IMR-90 (cell line): ENCODE measurements at regions not wholly inside any gene's neighbourhood (a gene's known extent, or its start where the extent isn't known, plus 50 kb on each side); places are given as distances from the start of the nearest gene placed in this dataset.

ENCODE experiments used
- ATAC-seq: fragments of 200-7000 bp; cut with Tn5 transposase; 2 replicates; pipeline ENCODE4 v1.9.1; 2020; ENCODE audit warnings: low read depth, mild to moderate bottlenecking, moderate library complexity
- BruUV-seq: library from RNA; stranded (reverse); fragments of 400-500 nt; replicated peaks from 2 replicates; lab custom pipeline; 2021; lab: Mats Ljungman, UMichigan
- CTCF ChIA-PET: fragments of 300-600 bp; formaldehyde crosslinking; extraction: SDS; loops from one replicate; lab custom pipeline; 2021; ENCODE audit warnings: antibody characterized with exemption; lab: Yijun Ruan, JAX
- POLR2A ChIA-PET: fragments of 300-600 bp; sonication (Branson Sonifier 250); formaldehyde crosslinking; loops from one replicate; lab custom pipeline; 2022; ENCODE audit warnings: antibody characterized with exemption; ENCODE audit not compliant: unreplicated experiment; lab: Charles Lee
- DNase-seq: peaks from one replicate; pipeline ENCODE4 v3.0.0; 2013
- H2AFZ ChIP-seq: replicated peaks from 2 replicates; pipeline ENCODE3; 2013; ENCODE audit warnings: low read length, mild to moderate bottlenecking; ENCODE audit not compliant: poor library complexity
- H2AK5ac ChIP-seq: 2 replicates; pipeline ENCODE4 v1.6.1; 2013; ENCODE audit warnings: low read depth, low read length, inconsistent platforms
- H2AK9ac ChIP-seq: replicated peaks from 2 replicates; pipeline ENCODE3; 2013; ENCODE audit warnings: mild to moderate bottlenecking, low read depth, low read length, moderate library complexity; ENCODE audit not compliant: poor library complexity
- H2BK120ac ChIP-seq: 2 replicates; pipeline ENCODE4 v1.6.1; 2013; ENCODE audit warnings: low read depth, low read length, inconsistent platforms
- H2BK15ac ChIP-seq: 3 replicates; pipeline ENCODE4 v1.6.1; 2013; ENCODE audit warnings: low read depth, low read length, inconsistent platforms
- H2BK20ac ChIP-seq: 2 replicates; pipeline ENCODE4 v1.6.1; 2013; ENCODE audit warnings: low read depth, mild to moderate bottlenecking, inconsistent platforms, low read length, moderate library complexity
- H2BK5ac ChIP-seq: 2 replicates; pipeline ENCODE4 v1.6.1; 2013; ENCODE audit warnings: mild to moderate bottlenecking, low read depth, low read length, inconsistent platforms; ENCODE audit not compliant: poor library complexity, severe bottlenecking
- H3K14ac ChIP-seq: replicated peaks from 2 replicates; pipeline ENCODE4 v1.6.1; 2013; ENCODE audit warnings: low read depth, low read length, inconsistent platforms
- H3K18ac ChIP-seq: 2 replicates; pipeline ENCODE4 v1.6.1; 2013; ENCODE audit warnings: low read depth, low read length, control low read depth
- H3K23ac ChIP-seq: 2 replicates; pipeline ENCODE4 v1.6.1; 2013; ENCODE audit warnings: low read depth, low read length, inconsistent platforms
- H3K27ac ChIP-seq: 2 replicates; pipeline ENCODE4 v1.5.1; 2013; ENCODE audit warnings: mild to moderate bottlenecking, control low read depth, low read length; ENCODE audit not compliant: insufficient read depth
- H3K27me3 ChIP-seq: 2 replicates; pipeline ENCODE4 v1.6.1; 2013; ENCODE audit warnings: low read length; ENCODE audit not compliant: control insufficient read depth, insufficient read depth
- H3K36me3 ChIP-seq: 2 replicates; pipeline ENCODE4 v1.6.1; 2013; ENCODE audit warnings: low read length, mixed read lengths; ENCODE audit not compliant: control insufficient read depth, insufficient read depth
- H3K4ac ChIP-seq: 2 replicates; pipeline ENCODE4 v1.6.1; 2013; ENCODE audit warnings: low read depth, low read length, inconsistent platforms
- H3K4me1 ChIP-seq: 2 replicates; pipeline ENCODE4 v1.6.1; 2013; ENCODE audit warnings: low read length, mixed read lengths; ENCODE audit not compliant: control insufficient read depth, insufficient read depth
- H3K4me2 ChIP-seq: 2 replicates; pipeline ENCODE4 v1.6.1; 2013; ENCODE audit warnings: low read depth, mild to moderate bottlenecking, control low read depth, low read length, moderate library complexity
- H3K4me3 ChIP-seq: 2 replicates; pipeline ENCODE4 v1.5.1; 2013; ENCODE audit warnings: low read depth, mild to moderate bottlenecking, control low read depth, low read length, moderate library complexity; ENCODE audit not compliant: insufficient read depth
- H3K56ac ChIP-seq: 2 replicates; pipeline ENCODE4 v1.6.1; 2013; ENCODE audit warnings: low read length, inconsistent platforms; ENCODE audit not compliant: insufficient read depth; ENCODE audit errors: extremely low read depth
- H3K79me1 ChIP-seq, 2 experiments: 2 replicates each; pipeline ENCODE4 v1.6.1; 2013; ENCODE audit warnings: low read length in 2 of 2, inconsistent platforms in 1 of 2, low read depth in 1 of 2
- H3K9ac ChIP-seq: 2 replicates; pipeline ENCODE4 v1.6.1; 2013; ENCODE audit warnings: low read depth, low read length, control low read depth
- H3K9me1 ChIP-seq: 2 replicates; pipeline ENCODE4 v1.6.1; 2013; ENCODE audit warnings: low read length, inconsistent platforms; ENCODE audit not compliant: insufficient read depth
- H3K9me3 ChIP-seq: 2 replicates; pipeline ENCODE4 v1.6.1; 2013; ENCODE audit warnings: low read length; ENCODE audit not compliant: control insufficient read depth, insufficient read depth
- H4K20me1 ChIP-seq: 2 replicates; pipeline ENCODE4 v1.6.1; 2013; ENCODE audit warnings: low read length, inconsistent platforms; ENCODE audit not compliant: insufficient read depth
- H4K5ac ChIP-seq: 2 replicates; pipeline ENCODE4 v1.6.1; 2013; ENCODE audit warnings: mild to moderate bottlenecking, low read depth, low read length, control low read depth
- H4K8ac ChIP-seq, 2 experiments: 2 replicates each; pipeline ENCODE4 v1.6.1; 2013; ENCODE audit warnings: low read depth in 2 of 2, low read length in 2 of 2, control low read depth in 1 of 2, inconsistent platforms in 1 of 2
- H4K91ac ChIP-seq: 2 replicates; pipeline ENCODE4 v1.6.1; 2013; ENCODE audit warnings: low read depth, low read length, inconsistent platforms; ENCODE audit not compliant: insufficient read depth
- BHLHE40 ChIP-seq: fragments of 150-350 bp; IDR thresholded peaks from 2 replicates; pipeline ENCODE4 v1.6.1; 2016; ENCODE audit warnings: mild to moderate bottlenecking, low read depth, low read length
- CEBPB ChIP-seq: IDR thresholded peaks from 2 replicates; pipeline ENCODE4 v1.6.1; 2012; ENCODE audit warnings: low read depth, low read length, improper control_type of control experiment
- CHD1 ChIP-seq: IDR thresholded peaks from 2 replicates; pipeline ENCODE4 v1.6.1; 2012; ENCODE audit warnings: low read depth, low read length, improper control_type of control experiment
- MAFK ChIP-seq: IDR thresholded peaks from 2 replicates; pipeline ENCODE4 v1.6.1; 2012; ENCODE audit warnings: low read depth, low read length, improper control_type of control experiment
- RCOR1 ChIP-seq: IDR thresholded peaks from 2 replicates; pipeline ENCODE4 v1.6.1; 2012; ENCODE audit warnings: mild to moderate bottlenecking, low read length, improper control_type of control experiment; ENCODE audit not compliant: insufficient replicate concordance
- RFX5 ChIP-seq: IDR thresholded peaks from 2 replicates; pipeline ENCODE4 v1.8.0; 2012; ENCODE audit warnings: low read depth, mild to moderate bottlenecking, low read length, moderate library complexity
- SMC3 ChIP-seq: fragments of 150-350 bp; IDR thresholded peaks from 2 replicates; pipeline ENCODE4 v1.6.1; 2016; ENCODE audit warnings: low read depth, mild to moderate bottlenecking, antibody characterized with exemption, low read length, moderate library complexity
- USF2 ChIP-seq: fragments of 150-350 bp; IDR thresholded peaks from 2 replicates; pipeline ENCODE4 v1.6.1; 2017; ENCODE audit warnings: mild to moderate bottlenecking, antibody characterized with exemption, low read length, low read depth
- WGBS, 2 experiments: methylation state at CpG; one replicate each; pipeline versions ENCODE4 v1.1.5 to v1.1.7; 2013; ENCODE audit warnings: missing lambda C conversion rate in 2 of 2; ENCODE audit not compliant: insufficient read length in 1 of 2; ENCODE audit errors: extremely low coverage in 2 of 2; 5-methylcytosine and 5-hydroxymethylcytosine counted together
- dilution Hi-C: fragments of 300-500 bp; cut with HindIII; formaldehyde crosslinking; loops from one replicate; pipeline ENCODE4 v1.14.3; 2018; ENCODE audit warnings: low sequenced_read_pairs; ENCODE audit not compliant: unreplicated experiment
- in situ Hi-C: fragments of 300-500 bp; cut with MboI; formaldehyde crosslinking; loops from 3 replicates; pipeline ENCODE4 v1.14.3; 2019; ENCODE audit warnings: low sequenced_read_pairs, inconsistent platforms, mixed read lengths
- intact Hi-C: fragments of 100-400 bp; cut with micrococcal nuclease; formaldehyde crosslinking; loops from 2 replicates; pipeline ENCODE4 v1.10.0; 2022
- TF ChIP-seq, protein P1 (sequence below): fragments of 150-350 bp; IDR thresholded peaks from 2 replicates; pipeline ENCODE4 v1.6.1; 2016; ENCODE audit warnings: low read depth, mild to moderate bottlenecking, low read length, moderate library complexity, borderline replicate concordance

GRCh38 chr16:26736084-26736483 is 330.6 kb upstream of the C16orf82 start:
- no peak overlapping the region for H4K91ac ChIP-seq
- CTCF ChIA-PET: no interaction called here
- H4K5ac ChIP-seq: no peak overlapping the region
- H3K4ac ChIP-seq: no peak overlapping the region
- TF ChIP-seq RFX5 (no peak), MAFK (no peak), CHD1 (no peak), USF2 (no peak), BHLHE40 (no peak), SMC3 (no peak), CEBPB (no peak), RCOR1 (no peak)
- TF ChIP-seq, protein P1, sequence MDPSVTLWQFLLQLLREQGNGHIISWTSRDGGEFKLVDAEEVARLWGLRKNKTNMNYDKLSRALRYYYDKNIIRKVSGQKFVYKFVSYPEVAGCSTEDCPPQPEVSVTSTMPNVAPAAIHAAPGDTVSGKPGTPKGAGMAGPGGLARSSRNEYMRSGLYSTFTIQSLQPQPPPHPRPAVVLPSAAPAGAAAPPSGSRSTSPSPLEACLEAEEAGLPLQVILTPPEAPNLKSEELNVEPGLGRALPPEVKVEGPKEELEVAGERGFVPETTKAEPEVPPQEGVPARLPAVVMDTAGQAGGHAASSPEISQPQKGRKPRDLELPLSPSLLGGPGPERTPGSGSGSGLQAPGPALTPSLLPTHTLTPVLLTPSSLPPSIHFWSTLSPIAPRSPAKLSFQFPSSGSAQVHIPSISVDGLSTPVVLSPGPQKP: no peak
- no peak overlapping the region for H2BK15ac ChIP-seq
- H3K9me1 ChIP-seq: no peaks in the 10 kb centered on the region
- H2AK5ac ChIP-seq: no peak overlapping the region
- H3K4me2 ChIP-seq: no peak overlapping the region
- H3K79me1 ChIP-seq: no peaks in the 10 kb centered on the region
- in situ Hi-C loops (no loop called here), intact Hi-C loops (no loop called here), dilution Hi-C loops (no loop called here)
- H3K36me3 ChIP-seq: no peaks in the 10 kb centered on the region
- H3K4me3 ChIP-seq: no peak overlapping the region
- no peak overlapping the region for H4K8ac ChIP-seq
- H4K20me1 ChIP-seq: no peaks in the 10 kb centered on the region
- H2AFZ ChIP-seq: no peak overlapping the region
- H2AK9ac ChIP-seq: no peak overlapping the region
- no peaks in the 10 kb centered on the region; the same call in 1 of the 2 replicates for H3K9me3 ChIP-seq
- no peak overlapping the region for H2BK120ac ChIP-seq
- POLR2A ChIA-PET: no interaction called here
- H3K23ac ChIP-seq: no peak overlapping the region
- no TSS peak for BruUV-seq
- DNase-seq: no peak
- H3K18ac ChIP-seq: no peak overlapping the region
- no peak for ATAC-seq
- H3K4me1 ChIP-seq: no peaks in the 10 kb centered on the region
- no peaks in the 10 kb centered on the region for H3K27me3 ChIP-seq
- no peak overlapping the region for H3K9ac ChIP-seq
- H3K27ac ChIP-seq: no peak overlapping the region
- H3K56ac ChIP-seq: no peak overlapping the region
- no CpG with 5 or more reads among the region's 4 CpGs for WGBS, 2 experiments
- no peak overlapping the region for H2BK5ac ChIP-seq
- no peak overlapping the region for H2BK20ac ChIP-seq
- no peak overlapping the region for H3K14ac ChIP-seq
